HS-5 (cell line): ENCODE measurements at regions not wholly inside any gene's neighbourhood (a gene's known extent, or its start where the extent isn't known, plus 50 kb on each side); places are given as distances from the start of the nearest gene placed in this dataset.

Experiments used
- DNase-seq: peaks from one replicate; pipeline ENCODE4 v3.0.0-alpha.2; 2012; ENCODE audit warnings: low read depth

DNA sequence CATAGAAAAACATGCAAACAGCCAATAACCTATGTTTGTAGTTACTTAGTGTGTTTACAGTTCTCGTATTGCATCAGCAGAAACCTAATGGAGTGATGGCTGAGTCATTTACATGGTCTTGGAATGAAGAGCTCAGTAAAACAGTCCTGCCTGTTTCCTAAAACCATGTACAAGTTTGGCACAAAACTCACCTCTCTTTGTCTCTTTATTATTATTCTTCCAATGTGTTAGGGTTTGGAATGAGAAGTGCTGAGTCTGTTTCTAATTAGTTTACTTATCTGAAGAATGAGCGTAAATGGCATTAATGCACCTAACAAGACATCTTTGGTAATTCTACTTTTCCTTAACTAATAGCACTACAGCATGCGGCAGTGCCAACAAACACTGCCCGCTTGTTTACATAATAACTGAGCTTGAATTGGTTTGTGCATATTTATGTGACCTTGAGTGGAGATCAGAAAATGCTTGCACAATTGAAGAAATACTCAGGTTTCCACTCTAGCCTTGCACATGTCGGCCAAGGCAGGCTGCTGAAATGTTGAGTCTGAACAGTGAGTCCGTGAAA, 385.4 kb upstream of the SEMA6D start:
- no peak for DNase-seq

DNA sequence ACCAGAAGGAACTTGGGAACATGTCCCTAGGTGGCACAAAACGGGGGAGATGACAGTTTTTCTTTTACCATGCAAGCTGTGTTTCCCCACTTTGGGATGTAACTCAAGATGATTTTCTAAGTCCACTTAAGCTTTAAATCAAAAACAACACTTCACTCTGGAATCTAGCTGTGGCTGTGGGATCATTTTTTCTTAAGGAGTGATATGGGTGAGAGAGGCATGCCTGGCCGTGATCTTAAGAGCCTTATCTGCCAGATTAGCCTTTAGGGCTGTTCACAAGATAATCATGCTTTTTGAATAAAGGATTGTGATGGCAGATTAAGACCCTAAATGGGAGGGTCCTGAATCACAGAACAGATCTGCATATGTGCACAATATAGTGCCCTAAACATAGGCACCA, 384.8 kb upstream of the SEMA6D start:
- no peak for DNase-seq

DNA sequence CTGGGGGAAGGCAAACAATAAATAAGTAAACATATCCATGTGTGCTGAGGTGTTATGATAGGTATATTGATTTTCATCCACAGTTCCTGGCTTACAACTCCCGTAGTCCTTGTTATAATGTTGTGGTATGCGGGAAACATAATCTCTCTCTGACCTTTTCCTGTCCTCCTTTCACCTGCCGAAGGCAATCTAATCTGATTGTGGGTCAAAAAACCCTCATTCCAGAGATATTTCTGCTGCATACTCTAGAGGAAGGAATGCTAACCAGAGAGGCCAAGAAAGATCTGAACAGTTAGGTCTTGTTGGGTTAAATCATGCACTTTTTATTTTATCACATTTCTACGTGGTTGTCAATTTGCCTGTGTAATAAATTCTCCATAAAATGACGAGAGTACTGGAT, 383.6 kb upstream of the SEMA6D start:
- DNase-seq = no peak

DNA sequence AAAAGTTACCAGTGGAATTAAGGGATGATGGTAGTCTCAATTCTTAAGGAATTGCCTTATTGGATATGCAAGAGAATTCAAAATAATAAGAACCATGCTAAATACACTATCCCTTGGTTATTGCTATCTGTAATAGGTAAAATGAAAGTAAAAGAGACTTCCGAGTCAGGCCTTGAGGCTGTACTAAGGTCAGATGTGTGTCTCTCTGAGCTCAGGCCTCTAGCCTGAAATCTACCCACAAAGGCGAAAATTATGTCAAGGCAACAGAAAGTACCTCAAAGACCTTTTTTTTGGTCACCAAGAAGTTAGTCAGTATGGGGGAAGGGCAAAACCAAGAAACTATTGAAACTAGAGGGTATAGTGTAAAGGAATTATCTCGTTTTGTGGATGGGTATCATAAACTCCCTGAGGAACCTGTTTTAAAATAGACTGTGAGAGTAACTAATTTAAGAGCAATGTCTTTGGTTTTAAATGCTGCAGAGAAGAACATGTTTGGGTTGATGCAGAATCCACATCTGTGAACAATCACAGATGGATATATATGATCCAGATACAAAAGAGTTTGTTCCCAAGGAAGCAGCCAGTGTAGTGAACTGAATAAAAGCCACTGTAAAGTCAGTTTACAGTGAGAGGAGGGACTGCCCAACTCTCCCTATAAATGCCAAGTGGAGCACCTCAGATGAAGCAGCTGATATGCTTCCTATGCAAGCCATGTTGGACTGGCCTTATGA, 382.3 kb upstream of the SEMA6D start:
- no peak for DNase-seq

GRCh38 chr15:47337106-47337505, 380.2 kb upstream of the SEMA6D start:
- no peak for DNase-seq

DNA sequence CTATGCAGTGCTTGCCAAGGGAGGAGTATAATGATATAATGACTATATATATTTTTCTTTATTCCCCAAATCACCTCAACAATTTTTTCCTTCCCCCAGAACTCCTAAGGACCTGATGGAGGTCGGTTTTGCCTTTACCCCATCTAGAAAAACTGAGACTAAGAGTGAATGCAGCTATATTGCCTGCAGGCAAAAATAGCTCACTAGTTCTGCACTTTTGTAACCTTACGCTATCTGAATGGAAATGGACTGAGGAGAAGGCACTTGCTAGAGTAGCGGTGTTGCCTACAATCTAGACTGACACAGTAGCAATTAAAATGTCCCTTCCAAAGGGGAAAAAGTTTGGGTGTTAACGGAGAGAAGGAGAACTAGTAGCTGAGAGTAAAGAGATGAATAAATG, 379.5 kb upstream of the SEMA6D start:
- no peak for DNase-seq

DNA sequence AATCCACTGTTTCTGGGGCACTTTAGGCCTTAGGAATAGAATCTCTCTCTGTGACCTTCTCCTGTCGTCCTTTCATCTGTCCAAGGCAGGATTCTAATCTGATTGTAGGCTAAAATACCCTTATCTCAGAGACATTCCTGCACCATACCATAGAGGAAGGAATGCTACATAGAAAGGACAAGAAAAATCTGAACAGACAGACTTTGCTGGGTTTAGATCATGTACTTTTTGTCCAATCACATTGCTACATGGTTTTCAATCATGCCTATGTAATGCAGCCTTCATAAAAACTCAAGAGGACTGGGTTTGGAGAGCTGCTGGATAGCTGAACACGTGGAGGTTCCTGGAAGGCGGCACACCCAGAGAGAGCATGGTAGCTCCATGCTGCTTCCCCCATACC, 378.5 kb upstream of the SEMA6D start:
- DNase-seq = no peak

DNA sequence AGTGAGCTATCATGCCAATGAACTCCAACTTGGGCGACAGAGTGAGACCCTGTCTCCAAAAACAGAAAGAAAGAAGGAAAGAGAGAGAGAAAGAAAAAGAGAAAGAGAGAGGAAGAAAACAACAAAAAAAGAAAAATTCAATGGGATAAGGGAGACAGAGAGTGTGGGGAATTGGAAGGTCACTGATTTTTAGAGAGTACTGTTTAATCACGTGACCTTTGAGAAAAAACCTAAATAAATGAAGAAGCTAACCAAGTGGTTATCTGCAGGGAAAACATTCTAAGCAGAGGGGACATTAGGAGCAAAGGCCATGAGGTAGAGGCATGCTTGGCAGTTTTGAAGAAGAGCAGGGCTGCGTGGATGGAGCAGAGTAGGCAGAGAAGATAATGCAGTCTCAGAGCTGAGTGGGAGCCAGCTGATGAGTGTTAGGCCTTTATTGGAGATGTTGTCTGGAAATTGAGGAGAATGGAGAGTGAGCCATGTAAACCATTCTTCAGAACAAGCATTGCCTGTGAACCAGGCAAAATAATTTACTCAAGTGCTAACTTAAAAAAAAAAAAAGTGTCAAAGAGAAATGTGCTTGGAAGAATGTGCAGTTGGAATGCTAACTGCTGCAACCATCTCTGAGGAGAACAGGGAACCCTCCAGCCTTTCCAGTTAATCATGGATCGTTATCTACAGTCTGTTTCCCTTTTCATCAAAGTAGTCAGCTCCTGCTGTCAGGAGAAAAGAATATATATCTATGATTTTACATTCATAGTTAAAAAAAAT, 377.3 kb upstream of the SEMA6D start:
- no peak for DNase-seq

GRCh38 chr15:47340571-47340920, 376.8 kb upstream of the SEMA6D start:
- no peak for DNase-seq

DNA sequence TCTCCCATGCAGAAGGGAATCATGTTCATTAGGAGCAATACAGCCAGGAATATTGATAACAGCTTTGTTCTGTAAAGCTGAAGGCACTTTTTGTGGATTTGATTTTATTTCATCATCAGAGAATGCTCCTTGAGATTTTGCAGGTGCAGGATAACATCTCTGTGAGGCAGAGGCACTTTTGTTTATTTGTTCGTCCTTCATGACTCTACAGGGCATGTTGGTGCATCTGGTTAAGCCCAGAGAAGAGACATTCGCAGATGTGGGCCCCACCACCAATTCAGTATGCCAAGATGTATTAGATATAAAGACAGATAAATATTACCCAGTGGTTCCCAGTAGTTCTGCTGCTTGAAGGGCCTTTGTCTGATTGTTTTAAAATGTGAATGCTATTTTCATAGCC, 368.1 kb upstream of the SEMA6D start:
- no peak for DNase-seq

- no peak for DNase-seq
These were observed 365.8 kb upstream of the SEMA6D start for GRCh38 chr15:47351501-47351900.

DNA sequence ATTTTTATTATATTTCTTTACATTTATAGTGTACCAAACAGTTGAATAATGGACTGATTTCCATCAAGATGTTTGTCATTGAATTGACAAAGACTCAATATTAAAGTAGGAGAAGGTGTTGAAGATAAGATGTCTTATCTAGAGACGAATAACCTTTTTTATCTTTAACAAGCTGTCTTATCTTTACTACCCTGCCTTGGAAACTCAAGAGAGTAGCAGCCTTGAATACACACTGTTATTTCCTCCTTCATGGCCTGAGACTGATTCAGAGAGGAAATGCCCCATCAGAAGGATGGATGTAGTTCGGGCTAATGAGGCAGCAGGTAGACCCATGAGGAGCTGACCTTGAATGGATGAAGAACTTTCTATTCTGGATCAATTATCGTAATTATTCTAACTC, 365.1 kb upstream of the SEMA6D start:
- DNase-seq = no peak

GRCh38 chr15:47355759-47356158, 361.5 kb upstream of the SEMA6D start:
- DNase-seq = no peak

DNA sequence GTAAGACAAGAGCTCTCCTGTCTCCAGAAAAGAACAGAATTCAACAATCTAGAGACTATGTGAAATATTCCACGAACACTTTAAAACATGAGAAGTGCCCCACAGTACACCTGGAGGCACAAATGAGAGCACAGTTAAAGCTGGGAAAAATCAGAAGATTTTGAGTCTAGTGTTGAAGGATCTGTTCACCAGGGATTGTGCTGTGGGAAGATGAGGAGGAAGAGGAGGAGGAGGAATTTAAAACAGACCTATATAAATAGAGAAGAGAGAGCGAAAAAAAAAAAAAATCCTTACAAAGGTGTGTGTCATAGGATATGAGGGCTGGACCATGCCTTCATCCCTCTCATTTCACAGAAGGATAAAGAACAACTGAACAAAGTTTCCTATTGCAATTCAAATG, 361.0 kb upstream of the SEMA6D start:
- no peak for DNase-seq

DNA sequence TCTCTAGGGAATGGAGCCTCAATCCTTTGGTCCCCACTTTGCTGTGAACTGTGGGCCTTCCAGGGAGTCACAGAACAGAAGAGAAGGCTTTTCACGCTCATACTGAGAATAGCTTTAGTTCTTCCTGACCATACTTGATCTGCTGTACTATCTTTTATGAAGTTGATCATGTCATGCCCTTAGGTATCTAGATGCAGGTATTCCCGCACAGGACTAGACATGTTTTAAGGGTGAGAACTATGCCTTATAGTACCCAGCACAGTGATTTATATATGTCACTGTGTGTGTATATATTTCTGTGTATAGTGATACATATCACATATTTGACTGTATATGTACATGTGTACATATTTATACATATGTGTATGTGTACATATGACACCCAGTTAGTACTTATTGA, 358.4 kb upstream of the SEMA6D start:
- no peak for DNase-seq

DNA sequence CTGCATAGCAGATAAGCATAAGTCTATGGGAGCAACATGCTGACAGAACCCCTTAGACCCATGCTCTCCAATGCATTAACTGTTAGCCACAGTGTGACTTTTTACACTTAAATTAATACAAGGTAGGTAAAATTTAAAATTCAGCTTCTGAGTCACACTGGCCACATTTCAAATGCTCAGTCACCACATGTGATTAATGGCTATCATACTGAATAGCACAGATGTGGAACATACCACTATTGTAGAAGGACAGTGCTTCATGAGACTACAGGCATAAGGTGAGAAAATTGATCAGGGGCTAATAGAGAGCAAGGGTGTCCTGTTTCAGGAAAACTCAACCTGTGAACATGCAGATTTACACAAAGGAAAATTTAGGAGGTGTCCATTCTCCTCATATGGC, 357.0 kb upstream of the SEMA6D start:
- no peak for DNase-seq

DNA sequence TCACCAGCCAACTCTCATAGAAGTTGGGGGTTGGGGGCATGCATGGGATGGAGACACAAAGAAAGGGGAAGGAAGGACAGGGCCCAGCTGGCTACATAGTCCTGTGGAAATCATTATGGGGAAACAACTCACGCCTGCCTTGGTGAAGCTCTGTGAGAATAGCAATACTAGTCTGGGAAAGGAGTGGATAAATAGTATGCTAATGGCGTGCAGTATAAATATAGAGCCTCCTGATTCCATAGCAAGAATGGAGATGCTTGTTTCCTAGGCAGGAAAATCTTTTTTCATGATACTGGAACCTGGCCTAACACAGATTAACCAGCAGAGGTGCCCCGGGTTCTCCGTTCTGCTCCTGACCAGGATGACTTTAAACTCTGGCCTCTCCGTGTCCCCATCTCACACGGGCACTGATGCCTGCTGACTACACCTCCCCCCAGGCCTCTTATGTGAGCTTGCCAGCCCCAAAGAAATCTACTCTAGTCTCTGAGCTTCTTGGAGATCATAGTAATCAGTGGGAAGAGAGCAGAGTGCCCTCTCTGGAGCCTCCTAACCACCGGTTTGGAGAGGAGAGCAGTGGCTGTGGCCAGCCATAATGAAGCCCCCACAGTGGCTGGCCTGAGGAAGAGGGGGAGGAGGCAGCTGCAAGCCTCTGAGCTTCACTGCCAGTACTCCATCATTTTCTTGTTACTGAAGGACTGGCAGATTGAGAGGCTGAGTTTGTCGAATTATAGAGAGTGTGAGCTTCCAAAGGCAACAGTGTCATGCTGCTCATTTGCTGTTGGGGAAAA, 355.0 kb upstream of the SEMA6D start:
- DNase-seq = no peak

DNA sequence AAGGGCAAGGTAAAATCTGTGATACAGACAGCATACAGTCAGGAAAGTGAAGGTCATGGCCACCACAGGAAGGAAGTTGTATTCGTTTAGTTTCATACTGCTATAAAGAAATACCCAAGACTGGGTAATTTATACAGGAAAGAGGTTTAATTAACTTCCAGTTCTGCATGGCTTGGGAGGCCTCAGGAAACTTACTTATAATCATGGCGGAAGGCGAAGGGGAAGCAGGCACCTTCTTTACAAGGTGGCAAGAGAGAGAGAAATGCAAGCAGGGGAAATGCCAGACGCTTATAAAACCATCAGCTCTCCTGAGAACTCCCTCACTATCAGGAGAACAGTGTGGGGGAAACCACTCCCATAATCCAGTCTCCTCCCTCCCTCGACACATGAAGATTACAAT, 353.7 kb upstream of the SEMA6D start:
- no peak for DNase-seq

DNA sequence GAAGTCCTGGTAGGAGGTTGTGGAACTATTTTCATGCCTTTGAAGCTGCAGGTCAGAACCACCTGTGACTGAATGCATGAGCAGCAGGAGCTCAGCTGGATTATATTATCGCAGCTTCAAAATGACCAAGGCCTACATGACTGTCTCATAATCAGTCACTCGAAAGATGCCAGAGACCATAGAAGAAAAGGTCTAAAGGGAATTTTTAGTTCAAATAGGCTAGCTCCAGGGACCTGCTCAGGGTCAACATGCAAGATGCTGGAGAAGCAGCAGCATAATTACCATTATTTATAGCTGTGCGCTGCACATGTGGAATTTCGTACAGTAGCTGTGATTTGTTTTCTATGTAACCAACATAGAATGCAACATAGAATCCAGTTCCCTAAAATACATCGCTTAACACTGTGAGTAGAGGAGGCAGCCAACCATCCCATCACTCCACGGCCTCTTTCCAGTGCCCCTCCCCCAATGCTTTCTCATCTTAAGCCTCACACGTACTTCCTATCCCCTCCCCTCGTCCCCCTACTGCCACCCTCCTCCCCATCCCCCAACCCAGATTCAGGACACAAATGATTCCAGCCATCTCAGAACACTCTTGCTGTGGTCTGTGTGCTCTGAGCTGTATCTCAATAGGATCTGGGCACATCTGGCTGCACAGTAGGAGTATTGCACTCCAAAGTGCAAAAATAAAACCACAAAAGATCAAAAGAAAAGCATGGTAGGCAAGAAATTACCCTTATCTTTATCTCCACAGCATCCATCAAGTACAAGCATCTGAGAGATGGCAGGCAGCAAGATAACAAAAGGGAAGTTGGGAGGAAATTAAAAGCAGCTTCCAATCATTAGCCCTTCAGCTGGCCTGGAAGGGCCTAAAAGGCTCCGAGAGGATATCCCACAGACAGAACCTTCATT, 352.8 kb upstream of the SEMA6D start:
- no peak for DNase-seq

GRCh38 chr15:47366884-47367283, 350.4 kb upstream of the SEMA6D start:
- no peak for DNase-seq

DNA sequence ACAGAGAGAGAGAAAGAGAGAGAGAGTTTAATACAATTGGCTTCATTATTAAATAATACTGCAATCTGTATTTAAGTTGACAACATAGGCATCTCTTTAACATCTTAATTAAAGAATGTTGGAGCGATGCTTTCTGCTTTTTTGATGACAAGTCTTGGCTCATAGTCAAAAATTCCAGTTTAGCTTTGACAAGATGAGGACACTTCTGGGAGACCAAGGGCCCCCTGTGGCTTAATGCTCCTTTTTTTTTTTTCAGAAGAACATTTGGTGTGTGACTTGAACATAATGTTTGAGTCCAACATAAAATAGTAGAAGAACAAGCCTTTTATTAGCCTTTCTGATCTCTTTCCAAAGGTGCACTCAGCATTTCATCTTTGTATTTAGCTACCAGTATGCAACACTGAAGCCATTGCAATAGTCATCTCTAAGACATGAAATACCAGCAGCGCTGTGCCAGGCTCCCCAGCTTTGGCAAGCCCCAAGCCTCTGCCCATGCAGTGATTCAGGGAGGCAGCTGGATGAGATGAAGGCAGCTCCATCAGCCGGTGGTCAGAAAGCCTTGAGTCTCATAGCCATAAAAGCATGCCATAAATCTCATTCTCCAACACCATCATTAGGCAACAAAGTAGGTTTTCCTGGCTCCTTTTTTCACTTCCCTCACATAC, 349.4 kb upstream of the SEMA6D start:
- DNase-seq = no peak
